Activated CD8-positive, alpha-beta memory T cell treated with anti-CD3 and anti-CD28 coated beads for 4 hours (primary cell): ENCODE measurements at regions not wholly inside any gene's neighbourhood (a gene's known extent, or its start where the extent isn't known, plus 50 kb on each side); places are given as distances from the start of the nearest gene placed in this dataset.
"Not testable (repeated sequence)": the region's sequence is repeated elsewhere in the genome, so short reads cannot be mapped to it uniquely, and the experiment has no call there.

Experiments
- DNase-seq, 2 donors: peaks; one replicate each; pipeline ENCODE4 v3.0.0-alpha.2; 2020; ENCODE audit warnings: low read depth in 2 of 2

GRCh38 chr5:18403141-18403540 lies 768.9 kb downstream of the TAF11L14 start:
- DNase-seq: no peak

- no peak for DNase-seq
Measured at GRCh38 chr5:18403941-18404438, 769.7 kb downstream of the TAF11L14 start.

- DNase-seq: no peak
Measured at GRCh38 chr5:18420711-18421110, 786.5 kb downstream of the TAF11L14 start.

- DNase-seq: no peak
Measured at GRCh38 chr5:18433336-18433735, 799.1 kb downstream of the TAF11L14 start.

- no peak for DNase-seq
Measured at GRCh38 chr5:18438126-18438525, 803.9 kb downstream of the TAF11L14 start.

GRCh38 chr5:18455521-18455920 lies 821.3 kb downstream of the TAF11L14 start:
- DNase-seq: no peak

- no peak for DNase-seq
Measured at GRCh38 chr5:18457255-18457654, 823.0 kb downstream of the TAF11L14 start.

- no peak for DNase-seq
Measured at GRCh38 chr5:18461766-18462165, 827.5 kb downstream of the TAF11L14 start.

GRCh38 chr5:18465833-18466681 lies 831.8 kb downstream of the TAF11L14 start:
- DNase-seq: no peak

- DNase-seq: no peak
Measured at GRCh38 chr5:18466731-18467130, 832.5 kb downstream of the TAF11L14 start.

GRCh38 chr5:18471791-18472190 lies 837.5 kb downstream of the TAF11L14 start:
- not testable (repeated sequence) for DNase-seq

- no peak for DNase-seq
Measured at GRCh38 chr5:18483451-18483850, 849.2 kb downstream of the TAF11L14 start.

- DNase-seq: no peak
Measured at GRCh38 chr5:18487928-18488480, 853.7 kb downstream of the TAF11L14 start.

GRCh38 chr5:18489703-18490102 lies 855.4 kb downstream of the TAF11L14 start:
- no peak for DNase-seq

- DNase-seq: no peak
Measured at GRCh38 chr5:18491349-18491748, 857.1 kb downstream of the TAF11L14 start.

- no peak for DNase-seq
Measured at GRCh38 chr5:18495157-18495556, 860.9 kb downstream of the TAF11L14 start.

GRCh38 chr5:18496041-18496440 lies 861.8 kb downstream of the TAF11L14 start:
- no peak for DNase-seq

GRCh38 chr5:18497089-18497488 lies 862.8 kb downstream of the TAF11L14 start:
- DNase-seq: no peak

- no peak for DNase-seq
Measured at GRCh38 chr5:18503797-18504328, 869.6 kb downstream of the TAF11L14 start.

GRCh38 chr5:18507114-18507513 lies 872.9 kb downstream of the TAF11L14 start:
- DNase-seq: no peak

GRCh38 chr5:18517641-18518380 lies 883.6 kb downstream of the TAF11L14 start:
- no peak for DNase-seq

- no peak for DNase-seq
Measured at GRCh38 chr5:18523380-18523779, 889.1 kb downstream of the TAF11L14 start.
